ENCODE measurements at regions not wholly inside any gene's neighbourhood (a gene's known extent, or its start where the extent isn't known, plus 50 kb on each side); places are given as distances from the start of the nearest gene placed in this dataset.

DNA sequence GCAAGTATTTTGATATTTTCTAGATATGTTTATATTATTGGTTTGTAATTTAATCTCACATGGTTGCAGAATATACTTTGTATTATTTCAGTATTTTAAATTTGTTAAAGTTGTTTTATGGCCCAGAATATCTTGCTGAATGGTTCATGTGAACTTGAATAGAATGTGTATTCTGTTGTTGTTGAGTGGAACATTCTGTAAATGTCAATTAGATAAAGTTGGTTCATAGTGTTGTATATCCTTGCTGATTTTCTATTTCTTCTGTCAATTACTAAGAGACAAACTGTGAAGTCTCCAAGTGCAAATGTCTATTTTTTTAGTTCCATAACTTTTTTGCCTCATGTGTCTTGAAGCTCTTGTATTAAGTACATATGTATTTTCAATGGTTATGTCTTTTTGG lies 411.7 kb downstream of the NPIPA7 start:
- DNase-seq = no peak

DNA sequence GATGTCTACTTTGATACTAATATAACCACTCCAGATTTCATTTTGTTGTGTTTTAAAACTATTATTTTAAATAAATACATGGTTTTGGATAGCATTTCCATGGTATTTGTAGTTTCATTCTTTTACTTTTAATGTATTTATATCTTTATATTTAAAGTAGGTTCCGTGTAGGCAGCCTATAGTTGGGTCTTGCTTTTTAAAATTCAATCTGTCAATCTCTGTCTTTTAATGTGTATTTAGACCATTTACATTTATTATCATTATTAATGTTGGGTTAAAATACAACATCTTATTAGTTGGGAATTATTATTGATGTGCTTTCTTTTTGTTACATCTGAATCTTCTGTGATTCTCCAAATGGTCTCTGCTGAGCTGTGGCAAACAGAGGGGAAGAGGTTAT lies 412.1 kb downstream of the NPIPA7 start:
- DNase-seq = no peak

DNA sequence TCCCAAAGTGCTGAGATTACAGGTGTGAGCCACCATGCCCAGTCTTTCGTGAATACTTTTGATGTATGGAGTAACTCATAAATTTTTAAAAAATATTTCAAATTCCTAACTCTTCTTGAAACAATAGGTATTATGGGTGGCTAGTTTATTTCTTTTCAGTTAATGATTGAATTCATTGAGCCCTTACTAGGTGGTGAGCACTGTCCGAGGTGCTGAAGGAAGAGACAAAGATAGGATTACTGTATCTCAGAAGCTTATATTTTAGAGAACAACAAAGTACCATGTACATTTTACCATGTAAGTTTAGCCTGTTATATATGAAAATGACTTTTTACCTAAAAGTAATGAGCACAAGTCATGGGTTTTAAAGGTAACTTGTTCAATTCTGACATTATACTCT lies 418.3 kb downstream of the NPIPA7 start:
- peak; percentile 20 for DNase-seq

DNA sequence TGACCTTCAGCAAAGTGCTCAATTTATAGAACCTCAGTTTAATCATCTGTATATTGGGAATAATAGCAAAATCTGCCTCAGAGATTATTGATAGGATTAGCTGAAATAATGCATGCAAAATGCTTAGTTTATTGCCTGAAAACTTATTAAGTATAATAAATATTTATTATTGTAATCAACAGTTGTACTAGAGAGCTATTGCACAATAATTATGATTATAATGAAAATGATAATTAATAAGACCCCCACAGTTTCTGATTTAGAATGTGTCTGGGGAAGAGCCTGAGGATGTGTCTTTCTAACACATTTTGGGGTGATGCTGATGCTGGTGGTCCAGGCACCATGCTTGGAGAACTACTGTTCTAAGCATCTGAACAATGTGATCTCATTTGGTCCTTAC lies 419.6 kb downstream of the NPIPA7 start:
- no peak for DNase-seq

DNA sequence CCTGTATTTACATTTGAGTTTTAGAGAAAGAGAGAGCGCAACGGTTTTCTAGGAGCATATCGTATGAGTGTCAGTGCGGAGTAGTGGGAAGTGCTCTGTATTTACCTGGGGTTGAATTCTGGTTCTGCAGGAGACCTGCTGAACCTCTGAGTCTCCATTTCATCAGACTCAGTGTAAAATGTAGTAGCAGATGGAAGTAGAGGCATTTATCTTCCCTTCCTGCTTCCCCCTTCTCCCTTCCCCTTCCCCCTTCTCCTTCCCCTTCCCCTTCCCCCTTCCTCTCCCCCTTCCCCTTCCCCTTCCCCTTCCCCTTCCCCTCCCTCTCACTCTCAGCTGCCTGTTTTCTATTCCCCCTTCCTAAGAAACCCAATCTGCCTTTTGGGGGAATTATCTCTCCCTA lies 426.9 kb downstream of the NPIPA7 start:
- no peak for DNase-seq

DNA sequence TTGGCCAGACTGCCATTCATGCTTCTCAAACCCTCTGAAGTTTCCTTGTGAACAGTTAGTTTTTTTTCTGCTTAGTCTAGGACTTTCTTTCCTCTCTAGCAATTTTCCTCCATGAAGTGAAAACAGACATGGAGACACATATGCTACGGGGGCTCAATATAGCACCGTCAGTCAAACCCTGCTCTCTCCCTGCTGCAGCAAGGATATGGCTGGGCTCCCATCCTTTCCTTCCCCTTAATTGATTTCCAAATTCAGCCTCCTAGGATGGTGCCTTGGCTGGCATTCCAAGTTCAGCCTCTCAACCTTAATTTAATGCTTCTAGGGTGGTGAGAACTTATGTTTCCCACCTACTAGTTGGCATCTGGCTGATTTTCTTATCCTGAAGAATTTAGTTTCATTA lies 436.7 kb downstream of the NPIPA7 start:
- DNase-seq = no peak

DNA sequence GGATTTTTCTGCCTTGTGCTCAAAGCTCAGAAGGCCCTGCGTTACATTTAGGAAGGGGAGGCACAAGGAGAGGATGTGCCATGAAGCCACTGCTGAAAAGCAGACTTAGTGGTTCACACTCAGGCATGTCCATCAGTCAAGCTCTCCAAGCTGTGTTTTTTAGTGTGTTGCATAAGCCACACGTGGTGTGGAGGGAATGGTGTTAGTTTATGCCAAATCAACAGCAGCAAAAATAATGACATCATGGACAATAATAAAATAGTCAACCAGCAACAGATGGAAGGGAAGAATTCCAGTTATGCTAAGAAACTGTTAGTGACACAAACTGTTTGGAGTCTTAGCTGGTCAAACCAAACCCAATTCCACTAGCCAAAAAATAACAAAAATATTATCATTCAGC lies 438.3 kb downstream of the NPIPA7 start:
- DNase-seq = no peak

DNA sequence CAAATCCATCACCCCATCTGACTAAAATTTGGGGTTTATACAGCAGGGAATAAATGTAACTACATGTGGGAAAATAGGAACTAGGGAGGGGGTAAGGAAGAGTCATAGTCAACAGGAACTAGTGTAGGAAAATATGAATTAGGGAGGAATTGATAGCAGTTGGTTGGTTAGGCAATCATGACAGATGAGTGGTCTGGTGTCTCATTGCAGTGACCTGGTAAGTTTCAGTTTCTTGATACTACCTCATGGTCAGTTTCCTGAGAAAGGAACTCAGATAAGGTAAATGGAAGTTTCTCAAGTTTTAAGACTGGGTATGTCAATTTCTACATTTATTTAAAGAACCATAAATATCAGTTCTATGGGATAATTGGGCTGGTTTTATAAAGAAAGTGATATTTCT lies 442.3 kb downstream of the NPIPA7 start:
- DNase-seq = no peak

DNA sequence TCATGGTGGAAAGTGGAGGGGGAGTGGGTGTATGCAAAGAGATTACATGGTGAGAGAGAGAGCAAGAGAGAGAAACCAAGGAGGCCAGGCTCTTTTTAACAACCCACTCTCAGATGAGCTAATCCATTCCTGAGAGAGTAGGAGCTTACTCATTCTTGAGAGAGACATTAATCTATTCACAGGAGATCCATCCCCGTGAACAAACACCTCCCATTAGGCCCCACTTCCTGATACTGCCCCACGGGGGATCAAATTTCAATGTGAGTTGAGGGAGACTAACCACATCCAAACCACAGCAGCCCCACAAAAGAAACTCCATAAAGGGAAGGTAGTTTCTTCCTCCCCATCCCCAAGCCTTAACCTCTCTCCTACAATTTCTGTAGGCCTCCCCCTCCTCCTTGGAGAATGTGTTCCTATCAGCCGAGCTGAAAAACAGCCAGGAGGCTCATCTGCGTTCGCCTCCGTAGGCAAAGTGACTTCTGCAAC lies 450.0 kb downstream of the NPIPA7 start:
- no peak for DNase-seq

DNA sequence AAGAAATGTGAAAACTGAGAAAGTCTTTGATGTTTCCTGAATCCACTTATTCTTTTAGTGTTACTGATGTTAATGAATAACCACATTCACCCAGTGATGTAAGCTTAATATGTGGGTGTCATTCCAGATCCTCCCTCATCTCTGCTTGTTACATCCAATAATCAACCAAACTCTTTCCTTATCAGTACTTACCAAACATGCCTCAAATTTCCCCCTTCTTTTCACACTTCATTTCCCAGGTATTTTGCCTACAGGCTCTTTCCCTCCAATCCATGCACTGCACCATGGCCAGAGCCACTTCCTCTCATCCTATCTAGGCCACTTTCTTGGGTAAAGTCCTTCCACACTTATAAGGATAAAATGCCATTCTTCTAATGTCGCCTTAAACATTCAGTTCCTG lies 451.5 kb downstream of the NPIPA7 start:
- no peak for DNase-seq

DNA sequence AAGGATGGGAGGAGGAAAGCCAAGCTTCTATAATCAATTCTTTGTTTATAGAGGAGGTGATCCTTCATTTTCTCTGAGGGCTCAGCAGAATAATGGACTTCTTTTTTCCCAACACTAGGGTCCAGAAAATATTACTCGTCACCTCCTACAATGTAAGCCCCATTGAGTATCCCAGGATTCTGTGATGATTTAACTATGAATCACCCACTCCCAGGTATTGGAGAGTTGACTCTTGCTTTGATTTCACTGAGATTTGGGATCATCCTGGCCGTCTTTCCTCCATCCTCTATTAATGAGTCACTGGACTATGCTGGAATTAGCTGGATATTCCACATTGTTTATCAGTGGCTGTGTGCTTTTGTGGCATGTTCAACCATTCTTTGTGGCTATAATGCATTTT lies 452.0 kb downstream of the NPIPA7 start:
- DNase-seq = no peak

DNA sequence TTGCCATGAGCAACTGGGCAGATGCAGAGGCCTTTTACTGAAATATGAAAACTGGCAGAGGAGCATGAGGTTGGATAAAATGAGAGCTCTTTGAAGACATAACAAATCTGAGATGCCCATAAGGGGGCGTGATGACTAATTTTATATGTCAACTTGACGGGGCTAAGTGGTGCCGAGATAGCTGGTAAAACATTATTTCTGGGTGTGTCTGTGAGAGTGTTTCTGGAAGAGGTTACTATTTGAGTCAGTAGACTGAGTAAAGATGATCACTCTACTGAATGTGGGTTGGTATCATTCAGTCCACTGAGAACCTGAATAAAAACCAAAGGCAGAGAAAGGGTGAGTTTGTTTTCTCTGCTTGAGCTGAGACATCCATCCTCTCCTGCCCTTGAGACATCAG lies 454.2 kb downstream of the NPIPA7 start:
- DNase-seq = no peak

DNA sequence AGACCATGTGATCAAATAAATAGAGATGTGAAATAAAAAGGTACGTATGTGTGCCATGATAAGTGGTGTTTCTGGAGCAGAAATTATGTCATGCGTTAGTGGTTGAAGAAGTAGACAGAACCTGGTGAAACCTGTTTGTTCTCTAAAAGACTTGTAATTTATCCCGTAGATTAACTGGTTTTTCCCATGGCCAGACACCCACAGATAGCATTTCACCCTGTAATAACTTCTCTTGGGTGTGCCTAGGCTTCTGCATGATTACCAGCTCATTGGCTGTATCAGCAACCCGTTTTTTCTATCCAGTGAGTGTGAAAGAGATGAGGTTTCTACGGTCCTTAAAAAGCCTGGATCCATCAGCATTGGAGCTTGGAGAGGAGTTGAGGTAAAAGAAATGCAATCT lies 471.3 kb downstream of the NPIPA7 start:
- DNase-seq = no peak

DNA sequence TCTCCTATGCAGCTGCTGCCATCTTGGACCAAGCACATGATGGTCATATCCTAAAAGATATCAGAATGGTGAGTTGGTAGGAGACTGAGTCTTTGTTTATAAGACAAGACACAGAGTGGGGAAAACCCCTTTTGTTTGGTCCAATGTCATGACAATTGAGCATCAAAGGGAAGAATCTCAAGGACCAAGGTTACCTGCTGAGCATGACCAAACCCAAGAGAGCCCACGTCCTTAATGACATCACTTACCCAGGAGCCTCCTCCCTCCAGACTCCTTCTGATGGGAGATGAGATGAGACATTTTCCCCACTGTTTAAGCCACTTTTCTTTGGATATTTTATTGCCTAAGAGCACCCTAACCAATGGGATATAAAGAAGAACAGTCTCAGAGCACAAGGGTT lies 478.1 kb downstream of the NPIPA7 start:
- DNase-seq = no peak

DNA sequence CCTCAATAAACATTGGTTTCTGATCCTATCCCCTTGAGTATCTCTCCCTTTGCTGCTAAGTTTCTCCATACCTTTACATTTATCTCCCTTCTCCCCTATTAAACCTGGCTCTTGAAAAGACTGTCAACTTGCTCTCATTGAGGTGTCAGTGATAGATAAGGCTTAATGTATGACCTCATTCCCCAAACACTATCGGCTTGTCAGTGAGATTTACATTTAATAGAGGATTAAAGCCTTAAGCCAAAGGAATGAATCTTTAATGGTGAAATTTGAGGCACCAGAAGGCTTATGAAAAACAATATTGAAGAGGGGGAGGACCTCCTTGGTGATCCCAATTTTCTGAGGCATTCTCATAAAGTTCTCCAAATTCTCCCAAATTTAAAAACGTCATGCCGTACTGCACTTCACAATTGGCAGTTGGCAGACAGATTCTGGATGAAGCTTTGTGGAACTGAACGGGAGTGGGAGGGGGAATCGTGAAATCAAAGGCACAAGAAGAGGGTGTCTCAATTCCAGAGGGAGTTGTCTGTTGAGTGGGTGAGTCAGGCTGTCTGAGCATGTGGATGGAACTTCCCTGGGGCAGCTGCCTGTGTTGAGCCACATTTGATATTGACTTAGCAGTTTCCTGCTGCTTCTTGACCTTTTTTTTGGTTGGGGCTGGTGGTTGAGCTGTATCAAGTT lies 478.8 kb downstream of the NPIPA7 start:
- no peak for DNase-seq

DNA sequence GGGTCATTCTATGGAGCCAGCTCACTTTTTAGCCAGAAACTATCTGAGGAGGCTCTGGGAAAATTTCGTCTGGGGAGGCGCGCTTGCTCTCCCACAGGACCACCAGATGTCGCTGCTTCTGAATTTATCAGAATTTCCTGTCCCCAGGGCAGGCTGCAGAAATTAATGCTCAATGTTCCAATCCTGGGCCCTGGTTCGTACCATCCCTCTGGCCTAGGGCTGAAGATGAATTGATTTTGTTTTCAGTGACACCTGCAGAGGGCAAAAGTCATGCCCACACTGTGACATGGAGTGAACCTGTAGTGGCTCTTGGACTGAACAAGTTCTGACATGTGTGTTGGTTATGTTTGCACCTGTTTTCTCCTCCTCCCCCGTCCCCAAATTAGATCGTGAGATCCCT lies 482.6 kb downstream of the NPIPA7 start:
- peak; percentile 46 for DNase-seq

DNA sequence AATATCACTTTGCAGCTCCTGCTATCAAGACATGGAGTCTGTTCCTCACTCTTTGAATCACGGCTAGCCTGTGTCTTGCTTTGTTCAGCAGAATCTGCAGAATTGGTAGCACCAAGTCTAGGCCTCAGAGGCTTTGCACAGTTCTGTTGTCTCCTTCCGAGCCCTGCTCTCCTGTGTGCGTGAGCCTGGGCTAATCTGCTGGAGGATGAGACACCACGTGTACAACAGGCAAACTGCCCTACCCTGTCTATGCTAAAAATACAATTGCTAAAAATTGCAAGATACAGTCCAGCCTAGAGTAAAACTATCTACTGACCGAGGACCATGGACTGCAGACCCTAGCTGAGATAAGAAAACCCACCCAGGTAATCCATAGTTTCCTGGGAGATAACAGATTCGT lies 484.7 kb downstream of the NPIPA7 start:
- no peak for DNase-seq

DNA sequence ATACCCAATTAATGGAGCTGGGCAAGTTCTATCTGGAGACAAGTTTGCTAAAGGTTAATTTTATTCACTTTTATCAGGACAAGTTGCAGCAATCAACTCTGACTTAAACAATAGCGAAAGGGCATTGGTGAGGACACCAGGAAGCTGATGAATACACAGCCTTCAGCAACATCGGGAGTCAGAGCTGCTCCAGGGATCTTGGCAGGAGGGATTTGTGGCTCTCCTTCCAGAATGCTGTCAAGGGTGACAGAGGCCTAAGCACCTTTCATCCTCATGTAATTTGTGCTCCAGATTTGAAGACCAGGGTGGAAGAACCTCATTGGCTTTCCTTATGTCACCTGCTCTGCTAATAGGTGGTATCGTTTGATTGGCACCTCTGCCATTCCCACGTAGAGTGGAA lies 485.6 kb downstream of the NPIPA7 start:
- DNase-seq = no peak

DNA sequence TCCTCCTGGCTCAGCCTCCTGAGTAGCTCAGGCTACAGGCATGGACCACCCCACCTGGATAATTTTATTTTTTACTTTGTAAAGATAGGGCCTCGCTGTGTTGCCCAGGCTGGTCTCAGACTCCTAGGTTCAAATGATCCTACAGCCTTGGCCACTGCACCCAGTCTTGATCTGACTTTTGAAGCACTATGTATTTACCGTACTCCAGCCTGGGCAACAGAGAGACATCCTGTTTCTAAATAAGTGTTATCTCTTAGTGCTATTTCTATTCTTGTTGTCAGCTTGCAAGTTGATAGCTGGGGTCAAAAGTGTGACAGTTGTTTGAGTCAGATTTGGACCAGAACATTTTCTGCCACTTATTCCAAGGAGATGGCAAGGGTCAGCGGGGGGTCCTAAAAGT lies 486.4 kb downstream of the NPIPA7 start:
- DNase-seq = no peak

DNA sequence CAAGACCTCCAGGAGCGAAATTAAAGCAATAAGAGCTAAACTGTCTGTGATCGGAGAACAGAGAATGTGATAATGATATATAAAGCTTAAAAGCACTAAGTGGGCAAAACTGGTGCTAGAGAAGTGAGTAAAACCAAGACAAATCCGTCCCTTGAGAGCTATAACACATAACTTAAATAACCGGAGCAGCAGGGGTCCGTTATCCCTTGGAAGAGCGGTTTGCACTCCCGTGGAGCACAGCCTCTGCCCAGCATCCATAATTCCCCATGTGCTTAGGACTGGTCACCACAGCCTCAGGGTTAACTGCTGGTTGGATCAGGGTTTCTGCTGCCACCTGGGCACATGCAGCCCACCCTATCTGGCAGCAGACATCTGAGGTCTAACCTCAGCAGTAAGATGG lies 489.0 kb downstream of the NPIPA7 start:
- no peak for DNase-seq

DNA sequence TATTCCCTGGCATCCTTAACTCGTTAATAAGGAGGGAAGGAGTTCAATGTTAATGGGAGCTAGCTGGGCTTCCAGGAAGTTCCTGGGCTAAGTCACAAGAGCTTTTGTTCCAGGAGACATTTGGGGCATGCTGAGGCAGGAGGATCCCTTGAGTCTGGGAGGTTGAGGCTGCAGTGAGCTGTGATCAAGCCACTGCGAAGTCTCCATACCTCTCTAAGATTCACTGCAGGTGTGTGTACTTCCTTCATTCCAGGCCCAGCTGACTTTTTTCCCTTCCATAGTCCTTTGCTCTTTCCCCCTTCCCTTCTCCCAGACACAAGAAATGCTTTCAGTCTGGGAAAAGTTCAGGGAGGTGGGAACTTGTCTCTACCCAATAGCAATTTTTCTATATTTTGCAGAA lies 489.8 kb downstream of the NPIPA7 start:
- no peak for DNase-seq

DNA sequence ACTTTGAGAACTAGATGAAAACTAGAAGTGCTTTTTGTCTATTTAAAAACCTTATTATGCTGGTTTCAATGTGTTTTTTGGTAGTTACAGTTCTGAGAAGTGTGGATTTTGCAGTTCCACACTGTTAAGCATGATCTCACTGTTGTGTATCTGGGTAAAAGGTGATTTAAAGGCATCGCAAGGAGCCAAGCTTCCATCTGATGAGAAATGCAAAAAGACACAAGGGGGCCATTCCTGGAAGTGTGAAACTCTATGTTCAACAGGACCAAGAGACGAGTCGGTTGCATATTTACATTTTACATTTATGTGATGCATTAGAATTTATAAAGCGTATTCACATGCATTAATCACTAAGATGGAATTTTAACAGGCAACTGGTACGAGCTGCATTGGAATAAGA lies 490.8 kb downstream of the NPIPA7 start:
- no peak for DNase-seq

DNA sequence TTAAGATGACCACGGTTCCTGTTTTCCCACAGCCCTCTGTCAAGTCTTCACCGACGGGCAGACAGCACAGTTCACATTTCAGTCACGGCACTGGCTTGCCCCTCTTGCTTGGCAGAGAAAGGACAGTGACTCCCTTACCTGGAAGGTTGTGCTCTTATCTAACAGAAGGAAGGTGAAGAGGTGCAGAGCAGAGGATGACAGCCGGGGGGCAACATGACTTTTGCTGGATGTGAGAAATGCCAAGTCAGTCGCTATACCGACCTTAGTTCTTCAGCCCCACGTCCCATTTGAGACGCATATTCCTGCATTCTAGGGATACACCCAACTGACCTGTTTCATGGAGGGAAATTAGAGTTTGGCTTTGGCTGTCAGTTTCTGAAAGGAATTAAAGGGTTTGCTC lies 492.3 kb downstream of the NPIPA7 start:
- no peak for DNase-seq

DNA sequence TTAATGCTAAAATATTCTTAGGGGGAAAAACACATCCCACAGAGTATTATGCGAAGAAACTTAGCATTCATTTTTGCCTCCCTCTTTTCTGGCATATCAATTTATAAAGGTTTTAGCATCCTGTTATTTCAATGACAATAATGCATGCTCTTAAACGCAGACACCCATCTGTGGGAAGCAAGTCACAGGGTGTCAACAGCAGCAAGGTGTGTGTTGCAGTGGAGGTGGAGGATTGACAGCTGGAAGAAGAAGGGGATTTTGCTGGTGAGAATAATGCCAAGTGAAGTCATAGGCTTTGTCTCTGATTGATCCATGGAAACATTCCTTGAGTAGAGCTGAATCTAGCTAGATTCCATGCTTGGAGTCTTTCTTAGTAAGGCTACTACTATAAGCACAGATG lies 498.1 kb downstream of the NPIPA7 start:
- DNase-seq = no peak

Measured in left kidney (tissue), 1 donor.